Kidney tubule cell (primary cell): ENCODE measurements at regions not wholly inside any gene's neighbourhood (a gene's known extent, or its start where the extent isn't known, plus 50 kb on each side); places are given as distances from the start of the nearest gene placed in this dataset.

ENCODE experiments used
- DNase-seq: peaks from one replicate; pipeline ENCODE4 v3.0.0-alpha.2; 2018; ENCODE audit warnings: low spot score

DNA sequence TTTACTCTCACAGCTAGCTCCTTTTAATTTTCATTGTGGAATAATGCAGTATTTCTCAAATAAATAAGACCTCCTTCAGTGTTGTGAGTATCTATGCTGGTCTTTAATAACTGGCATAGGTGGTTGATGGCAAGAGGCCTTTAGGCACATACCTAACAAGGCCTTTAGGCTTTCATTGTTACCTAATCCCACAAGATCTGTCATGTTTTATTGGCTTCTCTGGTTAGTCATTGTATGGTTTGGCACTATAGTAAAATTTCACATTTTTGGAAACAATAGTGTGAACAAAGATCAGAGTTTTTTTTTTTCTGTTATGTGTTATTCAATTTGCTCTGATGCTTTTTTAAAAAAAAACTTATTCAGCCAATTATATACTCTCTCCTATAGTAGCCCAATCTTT, 89.8 kb upstream of the NEUROD1 start:
- no peak for DNase-seq

DNA sequence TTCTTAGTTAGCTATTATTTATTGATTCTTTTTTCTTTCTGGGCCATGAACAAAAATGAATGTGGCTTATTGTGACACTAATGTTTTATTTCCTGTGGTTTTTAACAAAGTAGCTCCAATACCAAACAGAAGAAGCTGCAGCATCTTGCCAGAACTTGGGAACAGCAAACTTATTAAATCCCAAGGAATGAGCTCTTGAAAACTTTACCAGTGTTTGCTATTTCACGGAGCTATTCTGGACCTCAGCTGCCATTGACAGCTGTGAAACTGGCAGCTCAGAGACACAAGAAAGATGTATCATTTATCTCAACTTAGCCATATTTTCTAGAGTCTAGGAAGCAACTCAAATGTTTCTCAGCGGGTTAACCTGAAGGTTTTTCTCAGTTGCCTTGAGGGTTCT, 91.0 kb upstream of the NEUROD1 start:
- DNase-seq: no peak

DNA sequence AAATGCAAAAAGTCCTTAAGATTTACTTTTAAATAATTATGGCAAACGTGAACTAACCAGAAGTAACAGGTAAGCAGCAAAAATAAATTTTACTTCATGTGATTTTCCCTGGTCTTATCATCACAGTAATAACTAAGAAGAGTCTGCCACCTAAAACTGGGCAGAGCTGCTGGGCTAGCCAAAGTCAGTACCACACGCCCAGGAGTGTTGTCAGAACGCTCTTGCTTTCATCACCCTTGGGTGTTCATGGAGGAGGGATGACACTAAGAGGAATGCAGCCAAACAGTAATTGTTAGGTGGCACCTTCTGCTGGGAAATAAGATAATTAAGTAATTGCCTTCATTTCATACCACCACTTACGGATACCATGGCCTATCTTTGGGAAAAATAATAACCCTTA, 92.0 kb upstream of the NEUROD1 start:
- DNase-seq: no peak

DNA sequence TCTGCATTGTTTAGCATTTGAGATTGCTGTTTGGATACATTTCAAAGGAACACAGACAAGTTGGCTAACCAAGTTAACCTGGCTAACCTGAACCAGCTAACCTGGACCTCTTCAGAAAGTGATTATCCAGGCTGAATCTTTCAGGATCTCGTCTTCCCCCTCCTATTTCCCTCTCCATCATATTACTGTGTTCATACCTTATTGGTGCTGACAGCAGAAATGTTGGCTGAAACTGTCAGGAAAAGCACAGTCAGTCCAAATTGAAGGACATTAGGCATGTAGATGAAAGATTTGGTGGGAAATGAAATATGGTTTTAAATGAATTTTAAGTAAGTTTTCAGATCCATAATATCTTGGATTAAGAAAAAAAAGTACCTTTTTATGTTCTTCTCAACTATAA, 92.5 kb upstream of the NEUROD1 start:
- DNase-seq: no peak

GRCh38 chr2:181774685-181775084, 94.4 kb upstream of the NEUROD1 start:
- DNase-seq: peak; percentile 56

GRCh38 chr2:181776336-181776735, 96.0 kb upstream of the NEUROD1 start:
- no peak for DNase-seq

DNA sequence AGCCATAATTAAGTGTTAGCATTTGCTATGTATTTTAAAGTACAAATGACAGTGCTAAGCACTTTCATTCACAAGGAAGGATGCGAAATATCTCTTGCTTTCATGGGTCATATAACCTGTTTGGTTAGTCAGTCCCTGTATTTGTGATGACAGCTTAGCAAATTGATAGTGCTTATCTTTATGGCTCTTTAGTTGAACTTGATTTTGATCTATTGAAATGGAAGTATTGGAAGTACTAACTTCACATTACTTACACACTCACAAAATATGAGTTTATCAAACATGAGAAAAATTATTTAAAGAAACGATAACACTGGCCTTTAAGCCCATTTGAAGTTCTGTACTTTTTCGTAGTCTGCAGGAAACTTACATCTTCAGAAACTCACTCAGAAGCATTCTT, 97.4 kb upstream of the NEUROD1 start:
- no peak for DNase-seq

DNA sequence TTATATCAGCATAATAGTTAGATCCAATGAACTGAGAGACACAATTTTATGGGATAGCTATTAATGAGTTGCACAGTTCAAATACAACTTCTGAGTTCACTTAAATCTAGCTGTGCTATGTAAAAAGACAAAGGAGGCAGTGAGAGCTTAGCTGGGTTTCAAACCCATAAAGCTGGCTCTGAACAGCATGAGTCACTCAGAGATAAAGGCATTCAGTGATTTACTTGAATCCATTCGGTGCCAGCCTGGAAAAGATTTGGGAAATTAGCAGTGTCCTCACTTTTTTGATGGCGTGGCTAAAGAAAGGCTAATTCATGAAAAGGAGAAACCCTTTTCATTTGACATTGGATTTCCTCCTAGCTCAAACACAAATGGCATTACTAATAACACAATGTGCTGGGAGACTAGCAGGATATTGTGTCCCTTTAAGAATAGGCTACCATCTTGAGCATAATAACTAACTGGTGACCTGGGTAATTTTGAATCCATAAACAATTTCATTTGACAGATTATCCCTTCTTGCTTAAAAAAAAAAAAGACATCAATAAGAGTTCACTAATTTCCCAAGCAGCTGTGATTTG, 98.4 kb upstream of the NEUROD1 start:
- peak; percentile 38 for DNase-seq

DNA sequence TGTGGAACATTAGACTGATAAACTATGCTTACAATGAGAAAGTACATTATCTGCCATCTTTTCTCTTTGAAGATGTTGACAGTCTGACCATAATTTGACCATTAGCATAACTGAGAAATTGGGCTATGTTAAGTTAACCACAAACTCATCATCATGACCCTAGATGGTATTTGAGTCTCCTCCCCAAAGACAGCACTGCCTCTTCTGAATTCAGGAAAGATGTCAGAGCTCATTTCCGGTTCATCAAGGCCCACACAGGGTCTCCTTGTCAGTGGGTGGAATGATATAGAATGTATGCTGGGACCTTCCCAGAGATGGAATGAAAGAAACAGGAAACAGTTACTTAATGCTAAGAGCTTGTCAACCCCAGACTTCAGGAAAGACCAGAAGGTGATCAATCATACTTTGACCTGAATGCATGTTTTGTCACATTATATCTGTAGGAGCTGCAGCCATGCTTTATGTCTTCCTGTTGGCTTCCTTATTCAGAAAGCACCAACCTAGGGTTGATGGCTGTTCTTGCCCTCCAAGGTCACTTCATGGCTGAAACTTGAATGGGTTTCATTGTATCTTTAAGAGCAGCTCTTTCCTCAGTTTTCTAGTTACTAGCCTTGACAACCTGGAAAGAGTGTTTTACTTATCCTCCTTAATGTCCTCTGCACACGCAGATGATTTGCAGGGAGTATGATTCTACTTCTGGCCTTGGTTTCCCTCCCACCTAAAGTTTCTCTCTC, 99.1 kb upstream of the NEUROD1 start:
- DNase-seq: peak; percentile 23

GRCh38 chr2:181780047-181780651, 99.8 kb upstream of the NEUROD1 start:
- peak; percentile 91 for DNase-seq

DNA sequence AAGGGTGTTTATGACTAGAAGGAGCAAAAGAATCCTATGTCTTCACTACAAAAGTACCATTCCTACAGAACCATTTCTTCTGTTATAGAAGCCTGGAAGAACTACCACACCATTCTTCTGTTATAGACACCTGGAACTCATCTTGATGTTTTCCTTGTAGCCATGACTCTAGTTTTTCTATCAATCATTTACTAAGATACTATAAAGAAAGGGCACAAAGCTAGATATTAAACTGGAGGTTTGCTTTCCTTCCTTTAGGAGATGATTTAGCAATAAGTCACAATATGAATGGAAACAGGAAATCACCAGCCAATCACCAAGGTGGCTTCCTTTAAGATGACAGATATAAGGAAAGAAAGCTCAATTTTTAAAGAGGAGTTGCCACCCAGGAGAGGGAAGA, 100.3 kb upstream of the NEUROD1 start:
- peak; percentile 96 for DNase-seq

DNA sequence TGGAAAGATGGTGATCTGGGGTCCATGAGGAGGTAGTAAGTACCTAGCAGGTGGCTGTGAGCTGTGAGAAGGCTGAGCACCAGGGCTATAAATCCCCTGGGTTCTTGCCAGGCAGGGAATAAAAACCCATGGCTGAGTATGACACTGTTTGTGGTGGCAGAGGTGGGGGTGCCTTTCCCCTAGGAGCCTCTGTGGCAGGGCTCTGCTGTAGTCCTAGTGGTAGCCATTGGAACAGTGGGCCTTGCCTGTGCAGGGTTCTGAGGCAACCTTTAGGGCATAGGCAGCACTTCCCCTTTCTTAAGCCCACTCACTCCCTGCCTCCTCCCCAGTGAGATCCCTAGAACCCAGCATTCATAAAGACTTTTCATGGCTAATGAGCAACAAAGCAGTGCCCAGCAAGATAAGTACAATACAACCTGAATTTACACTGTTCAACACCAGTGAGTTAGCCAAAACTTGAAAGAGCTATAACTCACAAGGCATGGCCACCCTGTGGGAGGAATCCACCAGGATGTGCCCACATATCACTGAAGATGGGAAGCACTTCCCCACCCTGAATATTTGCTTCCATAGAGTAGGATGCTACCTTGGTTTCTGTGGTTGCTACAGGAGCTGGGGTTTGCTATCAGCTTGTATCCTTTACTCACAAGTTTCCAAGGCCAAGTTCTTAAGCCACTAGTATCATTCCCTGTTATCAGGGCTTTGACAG, 100.9 kb upstream of the NEUROD1 start:
- no peak for DNase-seq

DNA sequence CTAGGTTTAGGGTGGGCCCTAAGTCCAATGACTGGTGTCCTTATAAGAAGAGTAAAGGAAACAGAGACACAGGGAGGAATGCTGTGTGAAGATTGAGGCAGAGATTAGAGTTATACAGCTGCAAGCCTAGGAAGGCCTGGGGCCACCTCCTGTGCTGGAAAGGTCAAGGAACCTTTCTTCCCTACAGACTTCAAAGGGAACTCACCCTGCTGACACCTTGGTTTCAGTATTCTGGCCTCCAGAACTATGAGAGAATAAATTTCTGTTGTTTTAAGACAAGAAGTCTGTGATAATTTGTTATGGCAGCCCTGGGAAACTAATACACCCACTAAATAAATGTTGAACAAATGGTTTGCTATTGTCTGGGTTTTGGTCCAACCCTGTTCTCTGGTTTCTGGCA, 102.3 kb upstream of the NEUROD1 start:
- no peak for DNase-seq

DNA sequence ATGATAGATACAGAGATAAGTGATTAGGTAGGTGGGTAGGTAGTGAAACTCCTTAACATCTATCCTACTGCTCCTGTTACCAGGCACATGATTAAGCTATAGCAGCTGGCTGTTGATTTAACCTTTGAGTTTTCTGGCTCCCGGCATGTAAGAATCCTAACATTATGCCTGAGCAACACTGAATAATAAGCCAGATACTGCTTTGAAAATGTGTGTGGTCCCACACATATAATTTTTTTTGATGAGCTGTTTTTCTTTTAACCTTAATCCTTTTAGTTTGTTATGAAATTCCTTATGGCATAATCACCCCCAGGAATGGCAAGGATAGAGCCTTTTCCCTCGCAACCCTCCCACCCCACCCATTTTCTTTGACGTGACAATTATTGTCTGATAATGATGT, 104.2 kb upstream of the NEUROD1 start:
- DNase-seq: peak; percentile 30

- peak; percentile 65 for DNase-seq
Observed at GRCh38 chr2:181785691-181786344, 105.5 kb upstream of the NEUROD1 start.

- peak; percentile 50 for DNase-seq
Observed at GRCh38 chr2:181786371-181787228, 104.9 kb upstream of the ITPRID2 start.

DNA sequence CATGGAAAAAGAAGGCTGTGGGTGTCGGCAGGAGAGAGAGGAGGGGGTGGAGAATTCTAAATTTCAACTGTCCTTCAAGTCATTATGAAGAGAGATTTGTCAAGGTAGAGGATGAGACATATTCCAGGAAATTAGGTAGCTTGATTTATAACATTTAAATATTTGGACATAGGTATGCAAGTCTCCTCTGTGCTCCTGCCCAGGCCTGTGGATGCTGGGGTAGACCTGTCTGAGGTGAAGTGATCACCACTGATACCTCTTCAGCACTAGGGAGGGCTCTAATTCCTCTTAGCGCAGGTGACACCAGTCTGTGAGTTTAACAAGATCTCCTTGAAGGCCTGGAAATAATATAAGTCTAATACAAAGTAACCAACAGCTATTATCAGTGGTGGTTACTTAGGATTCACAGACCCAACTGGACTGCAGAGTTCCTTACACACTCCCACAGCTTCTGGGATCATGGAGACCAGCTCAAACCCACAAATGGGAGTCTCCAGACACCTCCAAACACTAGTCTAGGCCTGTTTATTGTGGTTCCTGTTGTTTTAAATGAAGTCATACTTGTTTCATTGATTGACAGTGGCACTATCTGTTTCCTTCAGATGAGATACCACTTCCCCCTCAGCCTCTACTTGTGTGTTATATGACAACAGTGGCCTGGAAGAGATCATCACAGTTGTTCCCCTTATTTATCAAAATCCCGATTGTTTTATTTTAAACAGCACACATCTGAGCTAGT, 104.1 kb upstream of the ITPRID2 start:
- no peak for DNase-seq

- no peak for DNase-seq
Observed at GRCh38 chr2:181788897-181789555, 102.5 kb upstream of the ITPRID2 start.

DNA sequence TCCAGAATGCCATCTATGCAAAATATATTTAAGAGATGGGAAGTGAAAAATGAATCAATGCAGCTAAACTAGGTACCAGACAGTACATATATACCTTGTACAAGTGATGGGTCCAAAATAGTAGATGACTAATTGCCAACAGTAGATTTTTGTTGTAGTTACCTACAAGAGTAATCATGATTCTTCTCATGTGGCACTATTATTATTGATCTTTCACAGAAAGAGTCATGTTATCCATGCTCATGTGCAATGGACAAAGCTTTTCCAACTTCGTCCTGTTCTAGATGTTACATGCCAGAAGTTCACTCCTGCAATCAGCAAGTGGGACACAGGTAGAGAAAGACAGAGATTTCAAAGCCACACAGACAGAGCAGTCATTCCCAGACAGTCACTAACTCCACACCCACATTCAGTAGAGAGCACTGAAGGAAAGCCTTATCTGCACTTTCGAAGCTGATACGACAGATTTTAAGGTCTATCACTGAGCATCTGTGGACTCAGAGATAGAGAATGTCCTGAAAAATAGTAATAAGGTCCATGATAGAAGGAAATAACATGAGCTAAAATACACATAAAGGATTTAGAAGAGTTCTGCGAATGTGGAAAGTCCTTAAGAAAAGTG, 101.6 kb upstream of the ITPRID2 start:
- no peak for DNase-seq
